Lower lobe of right lung (tissue), 2 donors: ENCODE measurements at regions not wholly inside any gene's neighbourhood (a gene's known extent, or its start where the extent isn't known, plus 50 kb on each side); places are given as distances from the start of the nearest gene placed in this dataset.

ENCODE experiments used
- ATAC-seq, 2 donors: fragments of 200-7000 bp; cut with Tn5 transposase; one replicate each; pipeline ENCODE4 v1.9.1; 2020 to 2022; ENCODE audit warnings: mild to moderate bottlenecking in 2 of 2, moderate library complexity in 2 of 2
- DNase-seq: peaks from one replicate; pipeline ENCODE4 v3.0.0-alpha.2; 2020
- H3K27ac ChIP-seq: fragments of 200-600 bp; one replicate; pipeline ENCODE4 v1.8.0; 2022
- H3K27me3 ChIP-seq: fragments of 200-600 bp; one replicate; pipeline ENCODE4 v1.8.0; 2022; ENCODE audit warnings: low read depth
- H3K36me3 ChIP-seq: fragments of 200-600 bp; one replicate; pipeline ENCODE4 v1.8.0; 2022; ENCODE audit warnings: mild to moderate bottlenecking
- H3K4me1 ChIP-seq: fragments of 200-600 bp; one replicate; pipeline ENCODE4 v1.8.0; 2022
- H3K4me3 ChIP-seq: fragments of 200-600 bp; one replicate; pipeline ENCODE4 v1.8.0; 2022; ENCODE audit warnings: mild to moderate bottlenecking
- H3K9me3 ChIP-seq: fragments of 200-600 bp; one replicate; pipeline ENCODE4 v1.8.0; 2022
- intact Hi-C: fragments of 100-400 bp; cut with DNase I; formaldehyde crosslinking; loops from one replicate; pipeline ENCODE4 v1.11.0; 2022
- TF ChIP-seq, protein P1 (sequence below): fragments of 200-600 bp; IDR thresholded peaks from one replicate; pipeline ENCODE4 v1.8.0; 2022; ENCODE audit warnings: antibody characterized with exemption, mild to moderate bottlenecking
- donor health status: DM: no; HTN: yes; CAD: no; lungs with severe emphysema.

GRCh38 chr11:39960206-39960605 lies 1499.2 kb downstream of the LRRC4C start:
- Histone ChIP-seq H3K4me3 (no peak overlapping the region), H3K36me3 (no peaks in the 10 kb centered on the region), H3K4me1 (no peaks in the 10 kb centered on the region), H3K27ac (no peak overlapping the region), H3K9me3 (no peaks in the 10 kb centered on the region), H3K27me3 (no peaks in the 10 kb centered on the region)
- intact Hi-C loops: no loop called here
- TF ChIP-seq, protein P1, sequence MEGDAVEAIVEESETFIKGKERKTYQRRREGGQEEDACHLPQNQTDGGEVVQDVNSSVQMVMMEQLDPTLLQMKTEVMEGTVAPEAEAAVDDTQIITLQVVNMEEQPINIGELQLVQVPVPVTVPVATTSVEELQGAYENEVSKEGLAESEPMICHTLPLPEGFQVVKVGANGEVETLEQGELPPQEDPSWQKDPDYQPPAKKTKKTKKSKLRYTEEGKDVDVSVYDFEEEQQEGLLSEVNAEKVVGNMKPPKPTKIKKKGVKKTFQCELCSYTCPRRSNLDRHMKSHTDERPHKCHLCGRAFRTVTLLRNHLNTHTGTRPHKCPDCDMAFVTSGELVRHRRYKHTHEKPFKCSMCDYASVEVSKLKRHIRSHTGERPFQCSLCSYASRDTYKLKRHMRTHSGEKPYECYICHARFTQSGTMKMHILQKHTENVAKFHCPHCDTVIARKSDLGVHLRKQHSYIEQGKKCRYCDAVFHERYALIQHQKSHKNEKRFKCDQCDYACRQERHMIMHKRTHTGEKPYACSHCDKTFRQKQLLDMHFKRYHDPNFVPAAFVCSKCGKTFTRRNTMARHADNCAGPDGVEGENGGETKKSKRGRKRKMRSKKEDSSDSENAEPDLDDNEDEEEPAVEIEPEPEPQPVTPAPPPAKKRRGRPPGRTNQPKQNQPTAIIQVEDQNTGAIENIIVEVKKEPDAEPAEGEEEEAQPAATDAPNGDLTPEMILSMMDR: no peak
- no peak for DNase-seq
- ATAC-seq: no peak

- TF ChIP-seq, protein P1: no peak
- H3K4me1 ChIP-seq: no peaks in the 10 kb centered on the region
- H3K36me3 ChIP-seq: no peaks in the 10 kb centered on the region
- H3K27me3 ChIP-seq: no peaks in the 10 kb centered on the region
- intact Hi-C loops: no loop called here
- DNase-seq (no peak), ATAC-seq (no peak)
- no peak overlapping the region for H3K4me3 ChIP-seq
- no peaks in the 10 kb centered on the region for H3K9me3 ChIP-seq
- no peak overlapping the region for H3K27ac ChIP-seq
Measured at GRCh38 chr11:39932966-39933365, 1526.5 kb downstream of the LRRC4C start.

DNA sequence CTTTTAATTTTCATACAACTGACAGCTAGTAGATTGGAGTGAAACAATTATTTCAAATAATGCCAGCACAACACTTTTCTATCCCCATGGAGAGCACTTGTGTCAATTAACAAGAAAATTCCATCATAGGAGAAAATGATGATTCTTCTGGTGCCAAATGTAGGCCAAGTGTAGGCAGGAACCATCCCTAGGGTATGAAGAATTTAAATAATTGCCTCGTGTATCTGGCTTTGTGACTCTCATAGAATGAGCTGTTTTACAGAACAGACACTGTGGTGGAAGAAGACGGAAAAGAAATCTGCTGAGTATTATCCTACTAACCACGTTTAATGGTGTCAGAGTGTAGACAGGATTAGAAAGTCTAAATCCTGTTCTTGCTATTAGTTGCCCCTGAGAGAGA lies 1542.2 kb downstream of the LRRC4C start:
- no peak for ATAC-seq

GRCh38 chr11:39910087-39910486 lies 1549.4 kb downstream of the LRRC4C start:
- no peak overlapping the region for H3K4me3 ChIP-seq
- no peaks in the 10 kb centered on the region for H3K27me3 ChIP-seq
- DNase-seq: no peak
- no peak for ATAC-seq
- no peaks in the 10 kb centered on the region for H3K4me1 ChIP-seq
- H3K9me3 ChIP-seq: no peaks in the 10 kb centered on the region
- no peak overlapping the region for H3K27ac ChIP-seq
- no peaks in the 10 kb centered on the region for H3K36me3 ChIP-seq
- TF ChIP-seq, protein P1: no peak
- intact Hi-C loops: no loop called here

More for the DNA sequence above, 1542.2 kb downstream of the LRRC4C start:
- intact Hi-C loops: no loop called here
- H3K4me3 ChIP-seq: no peak overlapping the region
- no peak overlapping the region for H3K27ac ChIP-seq
- DNase-seq: no peak
- H3K9me3 ChIP-seq: no peaks in the 10 kb centered on the region
- no peaks in the 10 kb centered on the region for H3K27me3 ChIP-seq
- no peaks in the 10 kb centered on the region for H3K4me1 ChIP-seq
- TF ChIP-seq, protein P1: no peak
- H3K36me3 ChIP-seq: no peaks in the 10 kb centered on the region

GRCh38 chr11:39860931-39861330 lies 1598.5 kb downstream of the LRRC4C start:
- H3K27ac ChIP-seq: no peak overlapping the region
- intact Hi-C loops: no loop called here
- no peaks in the 10 kb centered on the region for H3K27me3 ChIP-seq
- H3K9me3 ChIP-seq: no peaks in the 10 kb centered on the region
- no peaks in the 10 kb centered on the region for H3K4me1 ChIP-seq
- DNase-seq: no peak
- TF ChIP-seq, protein P1: no peak
- ATAC-seq: no peak
- H3K4me3 ChIP-seq: no peak overlapping the region
- no peaks in the 10 kb centered on the region for H3K36me3 ChIP-seq

- ATAC-seq (no peak), DNase-seq (no peak)
- TF ChIP-seq, protein P1: no peak
- Histone ChIP-seq H3K27ac (no peak overlapping the region), H3K4me3 (no peak overlapping the region), H3K4me1 (no peaks in the 10 kb centered on the region), H3K36me3 (no peaks in the 10 kb centered on the region), H3K27me3 (no peaks in the 10 kb centered on the region), H3K9me3 (peaks cover 12% of the 10 kb centered on the region)
- intact Hi-C loops: no loop called here
Measured at GRCh38 chr11:39817241-39817640, 1642.2 kb downstream of the LRRC4C start.
